ENCODE measurements at regions not wholly inside any gene's neighbourhood (a gene's known extent, or its start where the extent isn't known, plus 50 kb on each side); places are given as distances from the start of the nearest gene placed in this dataset.

GRCh38 chr1:147850737-147851136 is 51.9 kb upstream of the GJA8 start:
- Histone ChIP-seq H3K9ac (ENCODE audit: low read length in 3 of 3) (no peak overlapping the region), H3K4me3 (ENCODE audit: low read length in 3 of 3) (no peak overlapping the region), H3K36me3 (ENCODE audit: control insufficient read depth in 2 of 3, insufficient read depth in 3 of 3, low read length in 3 of 3) (no peaks in the 10 kb centered on the region), H3K4me1 (ENCODE audit: control insufficient read depth in 2 of 3, insufficient read depth in 2 of 3, low read depth in 1 of 3, low read length in 3 of 3) (peaks cover 0 to 6% (median 0%) of the 10 kb centered on the region in 3 donors), H3K9me3 (ENCODE audit: control insufficient read depth in 2 of 3, insufficient read depth in 1 of 3, low read length in 3 of 3) (no peaks in the 10 kb centered on the region), H3K27ac (ENCODE audit: low read depth in 2 of 2, low read length in 2 of 2) (no peak overlapping the region), H3K27me3 (ENCODE audit: control insufficient read depth, insufficient read depth, low read length) (no peaks in the 10 kb centered on the region)
- no peak for TF ChIP-seq CTCF (IDR thresholded peaks at IDR 0.05; ENCODE audit: borderline replicate concordance, extremely low read depth, insufficient read depth)
- FAIRE-seq: no peak
- no peak for DNase-seq
- intact Hi-C loops (cut with DNase I): no loop called here

- no peak for DNase-seq
- Histone ChIP-seq H3K36me3 (ENCODE audit: control insufficient read depth in 2 of 3, insufficient read depth in 3 of 3, low read length in 3 of 3) (no peaks in the 10 kb centered on the region), H3K27me3 (ENCODE audit: control insufficient read depth, insufficient read depth, low read length) (no peaks in the 10 kb centered on the region), H3K9ac (ENCODE audit: low read length in 3 of 3) (no peak overlapping the region), H3K9me3 (ENCODE audit: control insufficient read depth in 2 of 3, insufficient read depth in 1 of 3, low read length in 3 of 3) (no peaks in the 10 kb centered on the region), H3K27ac (ENCODE audit: low read depth in 2 of 2, low read length in 2 of 2) (no peak overlapping the region), H3K4me1 (ENCODE audit: control insufficient read depth in 2 of 3, insufficient read depth in 2 of 3, low read depth in 1 of 3, low read length in 3 of 3) (peaks cover 0 to 6% (median 0%) of the 10 kb centered on the region in 3 donors), H3K4me3 (ENCODE audit: low read length in 3 of 3) (no peak overlapping the region)
- no peak for FAIRE-seq
- intact Hi-C loops (cut with DNase I): no loop called here
- TF ChIP-seq CTCF (IDR thresholded peaks at IDR 0.05; ENCODE audit: borderline replicate concordance, extremely low read depth, insufficient read depth): no peak
Measured at GRCh38 chr1:147851149-147851548, 51.4 kb upstream of the GJA8 start.

GRCh38 chr1:147852706-147853225 is 49.8 kb upstream of the GJA8 start:
- H3K9ac ChIP-seq (ENCODE audit: low read length in 3 of 3): no peak overlapping the region
- intact Hi-C loops (cut with DNase I): no loop called here
- DNase-seq: no peak
- H3K27me3 ChIP-seq (ENCODE audit: control insufficient read depth, insufficient read depth, low read length): no peaks in the 10 kb centered on the region
- H3K9me3 ChIP-seq (ENCODE audit: control insufficient read depth in 2 of 3, insufficient read depth in 1 of 3, low read length in 3 of 3): no peaks in the 10 kb centered on the region
- no peak overlapping the region for H3K27ac ChIP-seq (ENCODE audit: low read depth in 2 of 2, low read length in 2 of 2)
- H3K4me3 ChIP-seq (ENCODE audit: low read length in 3 of 3): no peak overlapping the region
- TF ChIP-seq CTCF (IDR thresholded peaks at IDR 0.05; ENCODE audit: borderline replicate concordance, extremely low read depth, insufficient read depth): no peak
- no peaks in the 10 kb centered on the region for H3K36me3 ChIP-seq (ENCODE audit: control insufficient read depth in 2 of 3, insufficient read depth in 3 of 3, low read length in 3 of 3)
- peaks cover 0 to 6% (median 0%) of the 10 kb centered on the region in 3 donors for H3K4me1 ChIP-seq (ENCODE audit: control insufficient read depth in 2 of 3, insufficient read depth in 2 of 3, low read depth in 1 of 3, low read length in 3 of 3)
- no peak for FAIRE-seq
